ENCODE measurements at regions not wholly inside any gene's neighbourhood (a gene's known extent, or its start where the extent isn't known, plus 50 kb on each side); places are given as distances from the start of the nearest gene placed in this dataset.
"Not testable (repeated sequence)": the region's sequence is repeated elsewhere in the genome, so short reads cannot be mapped to it uniquely, and the experiment has no call there.

- no peak for TF ChIP-seq CTCF (IDR thresholded peaks at IDR 0.05; ENCODE audit: low read depth, low read length)
- H3K4me3 ChIP-seq (replicated peaks in 1 of 2; ENCODE audit: low read depth in 2 of 2, low read length in 2 of 2) = no peak overlapping the region
- no peak for DNase-seq (ENCODE audit: low read depth in 2 of 2)
Measured at GRCh38 chr13:71214357-71214756, 652.6 kb downstream of the DACH1 start.

GRCh38 chr13:71213252-71213821 lies 653.7 kb downstream of the DACH1 start:
- H3K4me3 ChIP-seq (replicated peaks in 1 of 2; ENCODE audit: low read depth in 2 of 2, low read length in 2 of 2) = no peak overlapping the region
- DNase-seq (ENCODE audit: low read depth in 2 of 2) = no peak
- no peak for TF ChIP-seq CTCF (IDR thresholded peaks at IDR 0.05; ENCODE audit: low read depth, low read length)

GRCh38 chr13:71210861-71211260 lies 656.1 kb downstream of the DACH1 start:
- no peak for TF ChIP-seq CTCF (IDR thresholded peaks at IDR 0.05; ENCODE audit: low read depth, low read length)
- DNase-seq (ENCODE audit: low read depth in 2 of 2) = no peak
- H3K4me3 ChIP-seq (replicated peaks in 1 of 2; ENCODE audit: low read depth in 2 of 2, low read length in 2 of 2) = no peak overlapping the region

GRCh38 chr13:71209217-71209616 lies 657.8 kb downstream of the DACH1 start:
- no peak for DNase-seq (ENCODE audit: low read depth in 2 of 2)
- no peak for TF ChIP-seq CTCF (IDR thresholded peaks at IDR 0.05; ENCODE audit: low read depth, low read length)
- H3K4me3 ChIP-seq (replicated peaks in 1 of 2; ENCODE audit: low read depth in 2 of 2, low read length in 2 of 2) = no peak overlapping the region

GRCh38 chr13:71184583-71184982 lies 682.4 kb downstream of the DACH1 start:
- DNase-seq (ENCODE audit: low read depth in 2 of 2); H3K4me3 ChIP-seq (replicated peaks in 1 of 2; ENCODE audit: low read depth in 2 of 2, low read length in 2 of 2): not testable (repeated sequence)

GRCh38 chr13:71183352-71183751 lies 683.7 kb downstream of the DACH1 start:
- H3K4me3 ChIP-seq (replicated peaks in 1 of 2; ENCODE audit: low read depth in 2 of 2, low read length in 2 of 2); DNase-seq (ENCODE audit: low read depth in 2 of 2): not testable (repeated sequence)

GRCh38 chr13:71171740-71172139 lies 695.3 kb downstream of the DACH1 start:
- DNase-seq (ENCODE audit: low read depth in 2 of 2) = no peak
- TF ChIP-seq CTCF (IDR thresholded peaks at IDR 0.05; ENCODE audit: low read depth, low read length) = no peak
- H3K4me3 ChIP-seq (replicated peaks in 1 of 2; ENCODE audit: low read depth in 2 of 2, low read length in 2 of 2) = no peak overlapping the region

GRCh38 chr13:71169180-71169579 lies 697.8 kb downstream of the DACH1 start:
- TF ChIP-seq CTCF (IDR thresholded peaks at IDR 0.05; ENCODE audit: low read depth, low read length) = no peak
- no peak overlapping the region for H3K4me3 ChIP-seq (replicated peaks in 1 of 2; ENCODE audit: low read depth in 2 of 2, low read length in 2 of 2)
- DNase-seq (ENCODE audit: low read depth in 2 of 2) = no peak
